ENCODE measurements at regions not wholly inside any gene's neighbourhood (a gene's known extent, or its start where the extent isn't known, plus 50 kb on each side); places are given as distances from the start of the nearest gene placed in this dataset.

DNA sequence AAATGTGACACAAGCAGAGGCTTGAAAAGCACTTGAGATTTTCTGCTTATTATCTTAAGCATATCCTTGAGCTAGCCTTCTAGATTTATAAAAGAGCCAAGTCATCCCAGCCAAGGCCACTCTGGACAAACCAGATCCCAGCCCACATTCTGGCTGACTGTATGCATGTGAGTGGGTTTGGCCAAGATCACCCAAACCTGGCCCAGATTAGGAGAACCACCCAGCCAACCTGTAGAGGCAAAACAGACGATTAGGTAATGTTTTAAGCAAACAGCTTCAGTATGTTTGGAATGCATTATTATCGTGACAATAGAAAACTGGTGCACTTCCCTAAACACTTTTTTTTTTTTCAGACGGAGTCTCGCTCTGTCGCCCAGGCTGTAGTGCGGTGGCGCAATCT is 151.9 kb downstream of the SPATA31D1 start:
- no peak for TF ChIP-seq EP300 (IDR thresholded peaks at IDR 0.05)
- TF ChIP-seq, protein P1, sequence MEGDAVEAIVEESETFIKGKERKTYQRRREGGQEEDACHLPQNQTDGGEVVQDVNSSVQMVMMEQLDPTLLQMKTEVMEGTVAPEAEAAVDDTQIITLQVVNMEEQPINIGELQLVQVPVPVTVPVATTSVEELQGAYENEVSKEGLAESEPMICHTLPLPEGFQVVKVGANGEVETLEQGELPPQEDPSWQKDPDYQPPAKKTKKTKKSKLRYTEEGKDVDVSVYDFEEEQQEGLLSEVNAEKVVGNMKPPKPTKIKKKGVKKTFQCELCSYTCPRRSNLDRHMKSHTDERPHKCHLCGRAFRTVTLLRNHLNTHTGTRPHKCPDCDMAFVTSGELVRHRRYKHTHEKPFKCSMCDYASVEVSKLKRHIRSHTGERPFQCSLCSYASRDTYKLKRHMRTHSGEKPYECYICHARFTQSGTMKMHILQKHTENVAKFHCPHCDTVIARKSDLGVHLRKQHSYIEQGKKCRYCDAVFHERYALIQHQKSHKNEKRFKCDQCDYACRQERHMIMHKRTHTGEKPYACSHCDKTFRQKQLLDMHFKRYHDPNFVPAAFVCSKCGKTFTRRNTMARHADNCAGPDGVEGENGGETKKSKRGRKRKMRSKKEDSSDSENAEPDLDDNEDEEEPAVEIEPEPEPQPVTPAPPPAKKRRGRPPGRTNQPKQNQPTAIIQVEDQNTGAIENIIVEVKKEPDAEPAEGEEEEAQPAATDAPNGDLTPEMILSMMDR (IDR thresholded peaks at IDR 0.05) = no peak
- no peak for TF ChIP-seq POLR2AphosphoS5 (IDR thresholded peaks at IDR 0.05)
- no peak for TF ChIP-seq POLR2A (IDR thresholded peaks at IDR 0.05)
- 64% methylated on average over 7 of the region's 7 CpGs for WGBS

DNA sequence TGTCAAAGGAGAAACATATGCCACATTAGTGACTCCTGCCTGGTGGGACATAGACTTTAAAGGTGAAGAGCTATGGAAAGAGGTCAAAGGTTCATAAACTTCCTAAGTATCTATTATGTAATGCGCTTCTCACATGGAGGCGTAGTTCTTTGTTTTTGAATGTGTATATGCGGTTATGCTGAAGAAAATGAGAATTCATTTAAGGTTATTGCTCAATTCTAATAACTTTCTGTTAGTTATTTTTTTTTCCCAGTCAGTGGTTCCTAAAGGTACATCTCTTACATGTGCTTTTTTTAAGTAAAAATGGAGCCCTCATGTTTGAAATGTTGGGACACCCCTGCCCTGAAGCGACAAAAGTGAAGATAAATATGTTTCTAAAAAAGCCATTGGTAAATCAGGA is 156.2 kb downstream of the SPATA31D1 start:
- WGBS = 97% methylated on average over 4 of the region's 4 CpGs

More for the DNA sequence above, 151.9 kb downstream of the SPATA31D1 start:
- no peaks in the 10 kb centered on the region for H3K27me3 ChIP-seq
- H3K36me3 ChIP-seq = no peaks in the 10 kb centered on the region
- no peaks in the 10 kb centered on the region for H3K4me1 ChIP-seq
- H3K4me3 ChIP-seq = no peak overlapping the region
- DNase-seq (ENCODE audit: low spot score in 2 of 2) = no peak
- no peaks in the 10 kb centered on the region for H3K9me3 ChIP-seq
- H3K27ac ChIP-seq = no peak overlapping the region

DNA sequence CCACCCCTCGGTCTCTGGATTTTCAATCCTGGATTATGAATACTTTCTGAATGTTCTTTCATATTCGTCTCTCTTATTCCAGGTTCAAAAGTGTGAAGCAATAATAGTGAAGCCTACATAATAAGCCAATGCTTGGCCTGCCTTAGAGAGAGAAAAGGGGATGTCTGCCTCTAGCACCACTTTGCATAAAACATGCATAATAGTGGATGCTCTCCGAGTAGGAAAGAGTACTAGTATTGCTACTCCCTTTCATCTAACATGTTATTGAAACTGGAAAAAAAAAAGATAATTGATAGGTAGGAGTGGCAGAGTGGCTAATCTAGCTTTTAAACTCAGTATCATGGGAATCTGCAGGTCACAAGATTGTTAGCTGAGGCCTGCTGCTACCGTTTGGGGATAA is 158.1 kb downstream of the SPATA31D1 start:
- Histone ChIP-seq H3K36me3 (no peaks in the 10 kb centered on the region), H3K9me3 (no peaks in the 10 kb centered on the region), H3K27ac (no peak overlapping the region), H3K27me3 (no peaks in the 10 kb centered on the region), H3K4me1 (peaks cover 13% of the 10 kb centered on the region), H3K4me3 (no peak overlapping the region)
- WGBS = 88% methylated on average over 4 of the region's 4 CpGs
- no peak for TF ChIP-seq POLR2AphosphoS5 (IDR thresholded peaks at IDR 0.05)
- TF ChIP-seq, protein P1 (IDR thresholded peaks at IDR 0.05) = no peak
- TF ChIP-seq POLR2A (IDR thresholded peaks at IDR 0.05) = no peak
- TF ChIP-seq EP300 (IDR thresholded peaks at IDR 0.05) = no peak
- no peak for DNase-seq (ENCODE audit: low spot score in 2 of 2)

More for the DNA sequence above, 156.2 kb downstream of the SPATA31D1 start:
- H3K4me3 ChIP-seq = no peak overlapping the region
- TF ChIP-seq, protein P1 (IDR thresholded peaks at IDR 0.05) = no peak
- no peak for TF ChIP-seq POLR2AphosphoS5 (IDR thresholded peaks at IDR 0.05)
- TF ChIP-seq EP300 (IDR thresholded peaks at IDR 0.05) = no peak
- no peak for TF ChIP-seq POLR2A (IDR thresholded peaks at IDR 0.05)
- DNase-seq (ENCODE audit: low spot score in 2 of 2) = no peak
- no peak overlapping the region for H3K27ac ChIP-seq
- H3K27me3 ChIP-seq = no peaks in the 10 kb centered on the region
- peaks cover 13% of the 10 kb centered on the region for H3K4me1 ChIP-seq
- no peaks in the 10 kb centered on the region for H3K9me3 ChIP-seq
- no peaks in the 10 kb centered on the region for H3K36me3 ChIP-seq

DNA sequence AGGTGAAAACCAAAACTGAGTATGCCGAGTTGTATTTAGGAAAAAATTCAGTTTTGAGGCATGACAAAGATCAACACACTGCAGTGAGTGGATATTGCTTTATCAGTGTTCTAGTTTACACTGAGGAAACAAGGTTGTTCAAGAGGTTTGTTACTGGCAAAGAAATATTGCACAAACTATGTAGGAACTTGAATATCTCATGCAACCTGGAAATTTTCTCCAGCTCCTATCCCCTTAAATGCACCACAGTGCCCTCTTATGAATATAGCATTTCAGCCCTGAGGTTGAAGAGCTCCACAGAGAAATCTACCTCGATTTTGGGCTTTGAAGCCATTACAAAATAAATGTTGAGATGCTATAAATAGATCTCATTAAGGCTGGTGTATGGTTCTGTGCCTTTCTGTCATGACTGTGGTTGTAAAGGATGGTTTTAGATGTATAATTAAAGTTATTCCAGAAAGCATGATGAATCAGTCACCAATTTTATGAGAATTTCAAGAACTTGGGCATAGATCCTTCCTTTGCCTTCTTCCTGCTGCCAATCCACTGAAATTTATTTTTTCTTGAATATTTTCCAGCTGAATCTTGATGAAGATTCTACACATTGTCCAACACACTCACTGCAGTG is 159.3 kb downstream of the SPATA31D1 start:
- DNase-seq (ENCODE audit: low spot score in 2 of 2) = no peak
- no peak overlapping the region for H3K4me3 ChIP-seq
- 53% methylated on average over 2 of the region's 2 CpGs for WGBS
- H3K4me1 ChIP-seq = peaks cover 13% of the 10 kb centered on the region
- H3K27ac ChIP-seq = no peak overlapping the region
- no peaks in the 10 kb centered on the region for H3K36me3 ChIP-seq
- H3K27me3 ChIP-seq = no peaks in the 10 kb centered on the region
- H3K9me3 ChIP-seq = no peaks in the 10 kb centered on the region
- no peak for TF ChIP-seq POLR2AphosphoS5 (IDR thresholded peaks at IDR 0.05)
- no peak for TF ChIP-seq POLR2A (IDR thresholded peaks at IDR 0.05)
- TF ChIP-seq, protein P1 (IDR thresholded peaks at IDR 0.05) = no peak
- TF ChIP-seq EP300 (IDR thresholded peaks at IDR 0.05) = no peak

DNA sequence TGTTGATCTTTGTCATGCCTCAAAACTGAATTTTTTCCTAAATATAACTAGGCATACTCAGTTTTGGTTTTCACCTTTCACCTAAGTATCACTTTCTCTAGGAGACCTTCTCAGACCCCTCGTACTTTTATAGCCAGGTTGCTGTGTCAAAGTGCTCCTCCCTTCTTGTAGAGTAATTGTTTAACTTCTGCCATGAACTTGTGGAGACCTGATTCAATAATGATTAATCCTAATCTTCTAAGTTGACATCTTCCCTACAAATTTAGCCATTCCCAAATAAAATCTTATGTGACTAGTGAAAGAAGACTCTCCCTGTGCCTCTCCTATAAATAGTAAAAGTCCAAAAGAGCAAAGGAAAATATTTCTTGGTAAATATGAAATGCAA is 159.8 kb downstream of the SPATA31D1 start:
- H3K36me3 ChIP-seq = no peaks in the 10 kb centered on the region
- TF ChIP-seq POLR2A (IDR thresholded peaks at IDR 0.05) (no peak), EP300 (IDR thresholded peaks at IDR 0.05) (no peak), POLR2AphosphoS5 (IDR thresholded peaks at IDR 0.05) (no peak)
- TF ChIP-seq, protein P1 (IDR thresholded peaks at IDR 0.05) = no peak
- WGBS = 61% methylated on average over 1 of the region's 1 CpG
- H3K27ac ChIP-seq = no peak overlapping the region
- H3K4me1 ChIP-seq = peaks cover 13% of the 10 kb centered on the region
- H3K4me3 ChIP-seq = no peak overlapping the region
- no peak for DNase-seq (ENCODE audit: low spot score in 2 of 2)
- no peaks in the 10 kb centered on the region for H3K27me3 ChIP-seq
- no peaks in the 10 kb centered on the region for H3K9me3 ChIP-seq

All from suprapubic skin (tissue), 4 donors.